Activated CD4-positive, alpha-beta memory T cell treated with anti-CD3 and anti-CD28 coated beads, Interleukin-2, amount 10 ng/mL, durations not matched to agents 7 days and 5 days (primary cell): ENCODE measurements at regions not wholly inside any gene's neighbourhood (a gene's known extent, or its start where the extent isn't known, plus 50 kb on each side); places are given as distances from the start of the nearest gene placed in this dataset.

Experiments
- CTCF ChIA-PET: fragments of 350-600 bp; sonication (Branson Sonifier 250); formaldehyde crosslinking; loops from one replicate; lab custom pipeline; 2021; ENCODE audit warnings: antibody characterized with exemption, inconsistent platforms; lab: Charles Lee
- POLR2A ChIA-PET: fragments of 350-600 bp; sonication (Branson Sonifier 250); formaldehyde crosslinking; loops from one replicate; lab custom pipeline; 2021; ENCODE audit warnings: antibody characterized with exemption; lab: Charles Lee
- DNase-seq: peaks from one replicate; pipeline ENCODE4 v3.0.0-alpha.2; 2020
- H3K27ac Mint-ChIP-seq: one replicate; pipeline ENCODE4 v1.8.0; 2021; ENCODE audit warnings: mild to moderate bottlenecking, mixed read lengths
- H3K27me3 Mint-ChIP-seq: one replicate; pipeline ENCODE4 v1.8.0; 2021; ENCODE audit warnings: mixed read lengths
- H3K36me3 Mint-ChIP-seq: one replicate; pipeline ENCODE4 v1.8.0; 2021; ENCODE audit warnings: low read depth, mixed read lengths
- H3K4me1 Mint-ChIP-seq: one replicate; pipeline ENCODE4 v1.8.0; 2021; ENCODE audit warnings: mixed read lengths
- H3K4me3 Mint-ChIP-seq: one replicate; pipeline ENCODE4 v1.8.0; 2021; ENCODE audit warnings: mild to moderate bottlenecking, mixed read lengths
- H3K9me3 Mint-ChIP-seq: one replicate; pipeline ENCODE4 v1.8.0; 2021; ENCODE audit warnings: mixed read lengths

DNA sequence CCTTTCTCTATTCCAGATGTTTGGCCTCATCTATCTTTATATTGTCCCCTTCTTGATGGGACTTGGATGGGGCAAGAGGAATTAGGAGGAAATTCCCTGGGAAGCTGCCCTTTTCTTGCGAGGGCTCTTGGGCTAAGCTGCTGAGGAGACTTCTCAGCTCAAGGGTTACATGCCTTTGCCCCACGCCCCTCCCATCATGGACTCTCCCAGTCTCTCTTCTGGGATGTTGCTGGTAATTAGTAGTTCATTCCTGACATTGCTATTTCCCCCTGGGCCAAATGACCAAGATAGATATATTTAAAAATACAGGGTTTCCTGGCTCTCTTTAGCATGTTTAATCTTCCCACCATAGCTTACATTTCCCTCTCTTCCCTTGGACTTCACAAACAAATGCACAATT is 90.6 kb upstream of the RALGPS2 start:
- POLR2A ChIA-PET: no interaction called here
- no peaks in the 10 kb centered on the region for H3K9me3 Mint-ChIP-seq
- H3K4me3 Mint-ChIP-seq: no peak overlapping the region
- no peak overlapping the region for H3K27ac Mint-ChIP-seq
- CTCF ChIA-PET: no interaction called here
- no peaks in the 10 kb centered on the region for H3K4me1 Mint-ChIP-seq
- H3K27me3 Mint-ChIP-seq: no peaks in the 10 kb centered on the region
- no peak for DNase-seq
- H3K36me3 Mint-ChIP-seq: no peaks in the 10 kb centered on the region

DNA sequence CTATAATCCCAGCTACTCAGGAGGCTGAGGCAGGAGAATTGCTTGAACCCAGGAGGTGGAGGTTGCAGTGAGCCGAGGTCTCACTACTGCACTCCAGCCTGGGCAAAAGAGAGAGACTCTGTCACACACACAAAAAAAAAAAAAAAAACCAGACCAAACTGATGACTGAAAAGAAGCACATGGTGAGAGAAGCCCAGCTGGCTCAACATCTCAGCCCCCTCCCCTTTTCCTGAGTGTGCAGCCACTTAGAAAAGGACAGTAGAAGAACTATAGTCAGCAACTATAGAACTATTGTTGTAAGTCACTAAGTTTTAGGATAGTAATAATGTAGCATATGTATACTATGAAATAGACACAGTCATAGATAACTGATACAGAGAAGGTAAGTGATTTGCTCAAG is 87.2 kb upstream of the RALGPS2 start:
- no peaks in the 10 kb centered on the region for H3K9me3 Mint-ChIP-seq
- H3K4me3 Mint-ChIP-seq: no peak overlapping the region
- no peaks in the 10 kb centered on the region for H3K27me3 Mint-ChIP-seq
- no peaks in the 10 kb centered on the region for H3K4me1 Mint-ChIP-seq
- H3K36me3 Mint-ChIP-seq: no peaks in the 10 kb centered on the region
- CTCF ChIA-PET: no interaction called here
- POLR2A ChIA-PET: no interaction called here
- DNase-seq: no peak
- H3K27ac Mint-ChIP-seq: no peak overlapping the region

DNA sequence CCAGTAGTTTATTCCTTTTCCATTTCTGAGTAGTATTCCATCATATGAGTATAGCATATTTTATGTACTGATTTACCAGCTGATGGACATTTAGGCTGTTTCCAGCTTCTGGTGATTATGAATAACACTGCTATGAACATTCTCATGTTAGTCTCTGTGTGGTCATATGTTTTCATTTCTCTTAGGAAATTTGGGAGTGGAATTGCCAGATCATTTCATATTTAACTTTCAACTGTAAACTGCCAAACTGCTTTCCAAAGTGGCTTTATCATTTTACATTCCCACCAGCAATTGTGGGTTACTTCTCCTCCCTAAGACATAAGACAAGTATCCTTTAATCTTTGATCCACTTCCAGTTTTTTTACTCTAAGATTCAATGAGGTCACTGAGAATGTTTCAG is 85.7 kb upstream of the RALGPS2 start:
- Mint-ChIP-seq H3K4me3 (no peak overlapping the region), H3K27ac (no peak overlapping the region), H3K4me1 (no peaks in the 10 kb centered on the region), H3K36me3 (no peaks in the 10 kb centered on the region), H3K9me3 (no peaks in the 10 kb centered on the region), H3K27me3 (no peaks in the 10 kb centered on the region)
- no peak for DNase-seq
- ChIA-PET CTCF (no interaction called here), POLR2A (no interaction called here)

DNA sequence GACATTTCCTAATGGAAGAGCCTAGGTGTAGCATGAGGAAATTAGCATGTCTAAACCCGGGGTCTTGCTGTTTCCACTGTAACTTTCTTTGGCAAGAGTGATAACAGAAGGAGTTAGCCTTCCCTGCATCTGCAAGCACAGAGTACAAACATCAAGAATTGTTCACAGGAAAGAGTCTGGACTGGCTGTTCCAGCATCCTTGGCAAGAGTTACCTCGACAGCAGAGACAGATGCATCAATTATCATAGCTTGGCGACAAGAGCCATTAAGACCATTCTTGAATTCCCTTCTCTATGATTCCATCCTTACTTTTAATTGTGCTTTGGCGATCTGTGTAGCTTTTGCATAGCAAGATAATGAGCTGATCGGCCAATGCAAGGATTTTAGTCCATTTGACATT is 82.8 kb upstream of the RALGPS2 start:
- H3K4me1 Mint-ChIP-seq: no peaks in the 10 kb centered on the region
- H3K36me3 Mint-ChIP-seq: no peaks in the 10 kb centered on the region

DNA sequence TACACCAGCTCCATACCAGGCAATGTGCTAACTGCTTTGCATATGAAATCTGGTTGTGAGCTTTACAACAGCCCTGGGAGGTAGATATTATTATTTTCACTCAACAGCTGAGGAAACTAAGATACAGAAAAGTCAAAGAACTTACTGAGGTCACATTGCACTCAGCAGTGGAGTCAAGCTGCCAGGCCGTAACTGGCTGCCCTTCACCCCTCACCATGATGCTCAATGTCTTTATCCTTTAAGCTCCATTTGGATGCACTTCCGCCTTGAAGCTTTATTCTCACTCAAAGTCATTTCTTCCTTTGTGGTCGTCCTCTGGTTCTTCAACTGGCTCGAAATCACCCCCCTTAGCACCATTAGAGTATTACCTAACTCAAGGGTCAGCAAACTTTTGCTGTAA is 81.7 kb upstream of the RALGPS2 start:
- H3K27ac Mint-ChIP-seq: no peak overlapping the region
- no peaks in the 10 kb centered on the region for H3K9me3 Mint-ChIP-seq
- H3K4me1 Mint-ChIP-seq: no peaks in the 10 kb centered on the region
- H3K36me3 Mint-ChIP-seq: no peaks in the 10 kb centered on the region
- H3K4me3 Mint-ChIP-seq: no peak overlapping the region
- ChIA-PET CTCF (no interaction called here), POLR2A (no interaction called here)
- no peaks in the 10 kb centered on the region for H3K27me3 Mint-ChIP-seq
- DNase-seq: no peak

More for the DNA sequence above, 82.8 kb upstream of the RALGPS2 start:
- no peak for DNase-seq
- no peak overlapping the region for H3K27ac Mint-ChIP-seq
- POLR2A ChIA-PET: no interaction called here
- no peaks in the 10 kb centered on the region for H3K27me3 Mint-ChIP-seq
- no peaks in the 10 kb centered on the region for H3K9me3 Mint-ChIP-seq
- no peak overlapping the region for H3K4me3 Mint-ChIP-seq
- CTCF ChIA-PET: no interaction called here

DNA sequence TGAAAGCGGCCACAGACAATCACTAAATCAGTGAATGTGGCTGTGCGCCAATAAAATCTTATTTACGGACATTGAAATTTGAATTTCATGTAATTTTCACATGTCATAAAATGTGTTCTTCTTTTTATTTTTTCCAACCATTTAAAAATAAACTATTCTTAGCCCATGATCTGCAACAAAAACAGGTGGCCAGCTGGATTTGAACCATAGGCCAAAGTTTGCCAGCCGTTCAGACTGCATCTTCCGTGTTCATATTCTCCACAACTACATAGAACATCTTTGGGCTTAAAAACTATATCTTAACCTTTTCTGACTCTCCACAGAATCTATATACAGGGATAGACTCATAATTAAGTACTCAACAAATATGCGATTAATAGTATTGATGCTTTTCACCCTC is 81.2 kb upstream of the RALGPS2 start:
- ChIA-PET POLR2A (no interaction called here), CTCF (no interaction called here)
- H3K27me3 Mint-ChIP-seq: no peaks in the 10 kb centered on the region
- H3K4me1 Mint-ChIP-seq: no peaks in the 10 kb centered on the region
- no peaks in the 10 kb centered on the region for H3K36me3 Mint-ChIP-seq
- no peaks in the 10 kb centered on the region for H3K9me3 Mint-ChIP-seq
- DNase-seq: no peak
- H3K4me3 Mint-ChIP-seq: no peak overlapping the region
- H3K27ac Mint-ChIP-seq: no peak overlapping the region

DNA sequence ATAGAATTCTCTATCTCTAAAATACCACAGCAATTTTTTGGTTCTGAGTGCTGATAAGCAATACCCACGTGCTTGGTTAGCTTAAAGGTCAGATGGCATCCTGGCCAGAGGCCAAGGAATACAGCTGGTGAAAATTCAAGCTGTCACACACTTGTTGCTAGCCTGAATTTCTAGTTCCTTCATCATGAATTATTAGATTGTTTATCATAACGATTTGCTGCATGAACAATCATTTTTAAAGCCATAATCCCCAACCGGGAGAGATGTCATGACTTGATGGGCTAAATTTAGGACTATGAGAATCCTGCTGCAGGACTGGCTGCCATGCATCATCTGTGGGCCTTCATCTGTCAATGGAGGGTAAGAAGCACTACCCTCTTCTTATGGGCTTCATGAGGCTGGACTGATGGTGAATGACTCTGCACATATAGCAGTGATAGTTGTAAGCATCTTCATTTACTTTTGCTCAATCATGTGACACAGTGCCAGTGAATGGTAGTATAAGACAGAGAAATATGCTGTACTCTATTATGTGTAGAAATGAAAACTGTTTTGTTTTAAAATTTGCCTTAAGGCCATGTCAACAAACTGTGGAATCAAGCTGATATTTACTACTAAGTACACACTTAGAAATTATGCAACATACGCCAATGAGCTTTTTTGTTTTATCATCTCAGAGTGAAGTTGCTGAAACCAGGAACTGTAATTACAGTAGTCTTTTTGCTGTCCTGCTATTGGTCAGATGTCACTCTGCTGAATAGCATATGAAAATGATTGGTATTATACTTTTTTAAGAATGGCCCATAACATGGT is 80.5 kb upstream of the RALGPS2 start:
- CTCF ChIA-PET: no interaction called here
- DNase-seq: no peak
- H3K27me3 Mint-ChIP-seq: no peaks in the 10 kb centered on the region
- no peaks in the 10 kb centered on the region for H3K9me3 Mint-ChIP-seq
- POLR2A ChIA-PET: no interaction called here
- H3K27ac Mint-ChIP-seq: no peak overlapping the region
- H3K4me3 Mint-ChIP-seq: no peak overlapping the region
- H3K36me3 Mint-ChIP-seq: no peaks in the 10 kb centered on the region
- H3K4me1 Mint-ChIP-seq: no peaks in the 10 kb centered on the region

DNA sequence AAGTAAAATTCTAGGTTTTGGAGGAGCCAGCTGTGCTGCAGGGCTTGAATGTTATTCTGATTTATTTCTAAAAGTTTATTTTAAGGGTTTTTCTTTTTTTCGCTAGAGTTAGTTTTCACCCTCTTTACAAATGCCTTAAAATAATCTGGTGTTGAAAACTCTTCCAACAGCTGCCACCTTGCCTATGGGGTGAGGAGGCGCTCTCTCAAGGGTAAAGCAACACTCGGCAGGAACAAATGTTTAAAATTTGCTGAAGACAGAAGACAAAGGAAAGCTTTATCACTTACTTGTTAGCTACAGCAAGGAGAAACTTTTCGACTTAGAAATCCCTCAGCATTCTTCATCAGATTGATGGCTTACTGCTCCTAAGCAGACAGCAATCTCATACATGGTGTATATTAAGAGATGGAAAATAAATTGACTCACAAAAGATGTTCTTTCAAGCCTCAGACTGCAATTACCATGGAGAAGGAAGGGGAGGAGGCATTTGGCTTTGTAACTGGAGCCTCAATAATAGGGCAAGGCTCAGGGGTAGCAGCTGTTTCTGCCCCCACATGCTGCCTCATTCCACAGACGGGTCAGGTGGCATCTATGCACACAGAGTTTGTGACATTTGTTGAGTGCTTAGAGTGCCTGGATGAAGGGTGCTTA is 79.8 kb upstream of the RALGPS2 start:
- ChIA-PET CTCF (no interaction called here), POLR2A (no interaction called here)
- no peak for DNase-seq
- Mint-ChIP-seq H3K36me3 (no peaks in the 10 kb centered on the region), H3K4me1 (no peaks in the 10 kb centered on the region), H3K9me3 (no peaks in the 10 kb centered on the region), H3K27ac (no peak overlapping the region), H3K4me3 (no peak overlapping the region), H3K27me3 (no peaks in the 10 kb centered on the region)

DNA sequence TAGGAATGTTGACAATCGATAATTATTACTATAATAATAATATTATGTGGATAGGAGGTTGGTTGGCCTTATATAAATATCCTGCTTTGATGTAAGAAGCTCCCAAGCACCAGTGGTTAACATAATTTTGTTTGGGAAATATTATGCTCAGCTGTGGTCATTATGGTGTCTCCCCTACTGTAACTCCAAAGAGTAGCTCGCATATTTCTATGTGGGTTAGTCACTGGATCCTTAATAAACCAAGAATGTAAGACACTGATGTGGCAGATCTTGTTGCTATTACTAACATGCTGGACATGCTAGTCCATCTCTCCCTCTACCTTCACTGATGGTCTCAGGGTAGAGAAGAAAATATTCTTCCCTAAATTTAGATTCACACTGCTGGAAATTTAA is 79.2 kb upstream of the RALGPS2 start:
- H3K4me3 Mint-ChIP-seq: no peak overlapping the region
- ChIA-PET CTCF (no interaction called here), POLR2A (no interaction called here)
- H3K27ac Mint-ChIP-seq: no peak overlapping the region
- H3K36me3 Mint-ChIP-seq: no peaks in the 10 kb centered on the region
- H3K27me3 Mint-ChIP-seq: peaks cover 2% of the 10 kb centered on the region
- DNase-seq: no peak
- H3K9me3 Mint-ChIP-seq: no peaks in the 10 kb centered on the region
- no peaks in the 10 kb centered on the region for H3K4me1 Mint-ChIP-seq

DNA sequence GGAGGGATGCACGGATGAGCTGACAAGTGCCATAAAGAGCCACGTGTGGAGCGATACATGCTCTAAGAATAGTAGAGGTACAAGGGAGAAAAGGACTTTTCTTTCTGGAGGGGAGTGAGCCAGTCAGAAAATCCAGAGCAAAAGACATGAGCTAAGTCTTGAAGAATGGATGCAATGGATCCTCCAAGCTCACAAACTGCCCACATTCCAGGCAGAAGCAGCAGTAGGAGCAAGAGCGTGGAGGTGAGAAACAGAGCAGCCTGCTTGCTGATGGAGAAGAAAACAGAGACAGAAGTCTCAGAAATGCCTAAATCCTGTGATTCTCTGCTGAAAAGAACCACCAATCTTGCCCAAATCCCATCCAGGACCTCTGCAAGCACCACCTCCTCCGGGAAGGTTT is 78.2 kb upstream of the RALGPS2 start:
- ChIA-PET POLR2A (no interaction called here), CTCF (no interaction called here)
- no peaks in the 10 kb centered on the region for H3K4me1 Mint-ChIP-seq
- DNase-seq: no peak
- no peak overlapping the region for H3K27ac Mint-ChIP-seq
- peaks cover 2% of the 10 kb centered on the region for H3K27me3 Mint-ChIP-seq
- H3K9me3 Mint-ChIP-seq: no peaks in the 10 kb centered on the region
- no peak overlapping the region for H3K4me3 Mint-ChIP-seq
- H3K36me3 Mint-ChIP-seq: no peaks in the 10 kb centered on the region

DNA sequence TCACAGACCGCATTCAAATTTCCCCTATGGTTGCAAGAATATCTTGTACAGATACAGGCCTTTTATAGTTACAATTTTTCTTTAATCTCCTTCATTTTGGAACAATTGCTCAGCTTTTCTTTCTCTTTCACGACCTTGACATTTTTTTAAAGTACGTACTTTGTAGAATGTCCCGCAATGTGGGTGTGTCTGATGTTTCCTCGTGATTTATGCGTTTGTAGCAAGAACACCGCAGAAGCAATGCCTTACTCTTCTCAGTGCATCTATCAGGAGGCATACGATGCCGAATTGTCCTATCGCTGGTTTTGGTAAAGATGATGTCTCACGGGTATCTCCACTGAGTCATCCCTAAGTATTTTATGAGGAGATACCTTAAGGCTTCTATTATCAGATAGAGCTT is 76.9 kb upstream of the RALGPS2 start:
- POLR2A ChIA-PET: no interaction called here
- no peak for DNase-seq
- Mint-ChIP-seq H3K27ac (no peak overlapping the region), H3K9me3 (no peaks in the 10 kb centered on the region), H3K27me3 (peaks cover 2% of the 10 kb centered on the region), H3K36me3 (no peaks in the 10 kb centered on the region), H3K4me3 (no peak overlapping the region), H3K4me1 (no peaks in the 10 kb centered on the region)
- CTCF ChIA-PET: no interaction called here

DNA sequence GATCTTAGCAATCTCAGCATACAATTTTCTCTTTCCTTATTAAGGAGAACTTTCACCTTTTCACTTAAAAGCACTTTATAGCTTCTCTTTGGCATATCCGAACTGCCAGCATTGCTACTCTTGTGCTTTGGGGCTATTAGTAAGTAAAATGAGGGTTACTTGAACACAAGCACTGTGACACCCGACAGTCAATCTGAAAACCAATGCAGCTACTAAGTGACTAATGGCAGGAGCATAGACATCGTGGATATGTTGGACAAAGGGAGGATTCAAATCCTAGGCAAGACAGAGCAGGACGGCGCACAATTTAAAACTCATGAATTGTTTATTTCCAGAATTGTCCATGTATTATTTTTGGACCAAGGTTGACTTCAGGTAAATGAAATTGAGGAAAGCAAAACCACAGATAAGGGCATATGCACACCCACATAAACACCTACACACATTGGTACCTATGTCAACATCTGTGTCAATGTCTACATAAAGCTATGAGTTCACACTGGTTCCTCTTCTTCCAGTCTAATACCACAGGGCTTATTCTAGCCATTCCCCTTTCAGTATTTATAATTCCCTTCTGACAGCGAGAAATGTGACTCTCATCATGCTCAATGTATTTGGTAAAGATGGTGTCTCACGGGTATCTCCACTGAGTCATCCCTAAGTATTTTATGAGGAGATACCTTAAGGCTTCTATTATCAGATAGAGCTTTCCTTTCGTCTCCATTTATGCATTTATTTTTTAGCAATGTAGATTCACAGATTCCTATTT is 75.3 kb upstream of the RALGPS2 start:
- Mint-ChIP-seq H3K27me3 (peaks cover 2% of the 10 kb centered on the region), H3K36me3 (no peaks in the 10 kb centered on the region), H3K4me3 (no peak overlapping the region), H3K4me1 (no peaks in the 10 kb centered on the region), H3K9me3 (no peaks in the 10 kb centered on the region), H3K27ac (no peak overlapping the region)
- no peak for DNase-seq
- ChIA-PET CTCF (no interaction called here), POLR2A (no interaction called here)

DNA sequence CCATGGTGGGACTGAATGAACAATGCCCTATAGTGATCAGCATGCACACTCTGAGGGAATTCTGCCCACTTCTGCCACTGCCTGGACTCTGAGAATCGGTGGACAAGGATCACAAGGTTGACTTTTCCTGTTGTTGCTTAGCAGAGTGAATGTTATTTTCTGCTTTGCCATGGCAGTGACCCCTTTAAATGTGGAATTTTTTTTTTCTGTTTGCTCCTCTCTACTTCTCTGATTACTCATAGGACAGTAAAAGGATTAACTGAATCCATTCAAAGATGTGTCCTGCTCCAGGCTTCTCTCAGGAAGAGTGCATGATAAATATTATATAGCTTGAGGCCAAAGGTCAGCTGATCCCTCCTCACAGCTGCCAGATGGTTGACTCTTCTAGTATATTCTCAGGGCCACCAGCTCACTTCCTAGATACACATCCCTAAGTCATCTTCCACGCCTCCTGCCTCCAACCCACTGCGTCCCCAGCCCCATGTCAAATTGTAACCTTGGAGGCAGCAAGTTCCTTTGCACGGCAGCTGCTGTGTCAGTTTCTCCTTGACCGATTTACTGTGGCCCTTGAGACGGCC is 74.0 kb upstream of the RALGPS2 start:
- Mint-ChIP-seq H3K27me3 (peaks cover 2% of the 10 kb centered on the region), H3K4me3 (no peak overlapping the region), H3K9me3 (no peaks in the 10 kb centered on the region), H3K4me1 (no peaks in the 10 kb centered on the region), H3K36me3 (no peaks in the 10 kb centered on the region), H3K27ac (no peak overlapping the region)
- no peak for DNase-seq
- CTCF ChIA-PET: no interaction called here
- POLR2A ChIA-PET: no interaction called here
